K562 (cell line): ENCODE measurements at regions not wholly inside any gene's neighbourhood (a gene's known extent, or its start where the extent isn't known, plus 50 kb on each side); places are given as distances from the start of the nearest gene placed in this dataset.

Experiments
- ATAC-seq: fragments of 200-7000 bp; cut with Tn5 transposase; 3 replicates; pipeline ENCODE4 v1.9.1; 2020; ENCODE audit warnings: moderate library complexity
- BruUV-seq: library from RNA; stranded (reverse); fragments of 400-500 nt; replicated peaks from 2 replicates; lab custom pipeline; 2021; lab: Mats Ljungman, UMichigan
- CTCF ChIA-PET: fragments of 300-600 bp; formaldehyde crosslinking; extraction: SDS; loops from one replicate; lab custom pipeline; 2021; ENCODE audit warnings: low intra/inter-chr PET ratio; lab: Yijun Ruan, JAX
- POLR2A ChIA-PET: fragments of 300-600, 350-650 bp; sonication (Branson Sonifier 250); formaldehyde crosslinking; extraction: SDS; loops from one replicate; lab custom pipeline; 2021; ENCODE audit warnings: antibody characterized with exemption, inconsistent platforms; lab: Yijun Ruan, JAX
- DNase-seq, 4 experiments: peaks; one replicate each; pipeline versions ENCODE4 v3.0.0 to v3.0.0-alpha.2; 2011 to 2018; ENCODE audit warnings: low spot score in 3 of 4, mixed read lengths in 3 of 4; ENCODE audit errors: extremely low read depth in 1 of 4
- FAIRE-seq: peaks from 2 replicates; lab custom pipeline; 2011; peaks lifted over from hg19 to GRCh38; lab: Jason Lieb, UNC
- H2AFZ ChIP-seq: 2 replicates; pipeline ENCODE4 v1.6.0; 2011; ENCODE audit warnings: low read depth, low read length, control low read depth, inconsistent platforms
- H3K27ac ChIP-seq: fragments of 200-600 bp; 3 replicates; pipeline ENCODE4 v1.8.0; 2011; ENCODE audit warnings: low read depth, mild to moderate bottlenecking, control low read depth, inconsistent platforms, low read length, moderate library complexity, mixed read lengths; ENCODE audit errors: extremely low read depth
- H3K27me3 ChIP-seq, 2 experiments: fragments of 300-600 bp in 1 of 2; 2 replicates in 1 of 2; 3 replicates in 1 of 2; pipeline versions ENCODE4 v1.6.0 to v1.8.0; 2011; ENCODE audit warnings: inconsistent platforms in 2 of 2, low read length in 2 of 2, mild to moderate bottlenecking in 1 of 2, mixed read lengths in 1 of 2, moderate library complexity in 1 of 2; ENCODE audit not compliant: control insufficient read depth in 2 of 2, insufficient read depth in 2 of 2
- H3K36me3 ChIP-seq: fragments of 300-600 bp; 3 replicates; pipeline ENCODE4 v1.8.0; 2011; ENCODE audit warnings: mild to moderate bottlenecking, low read length, inconsistent platforms; ENCODE audit not compliant: control insufficient read depth, insufficient read depth
- H3K4me1 ChIP-seq, 2 experiments: fragments of 200-600 bp in 1 of 2; replicated peaks in 1 of 2; 2 replicates in 1 of 2; 3 replicates in 1 of 2; pipeline versions ENCODE4 v1.5.1 to v1.8.0; 2011; ENCODE audit warnings: inconsistent platforms in 2 of 2, low read length in 2 of 2, mild to moderate bottlenecking in 1 of 2, mixed read lengths in 1 of 2, moderate library complexity in 1 of 2; ENCODE audit not compliant: control insufficient read depth in 2 of 2, insufficient read depth in 2 of 2
- H3K4me2 ChIP-seq: 2 replicates; pipeline ENCODE4 v1.6.1; 2011; ENCODE audit warnings: low read length, control low read depth, inconsistent platforms, mixed read lengths; ENCODE audit not compliant: insufficient read depth
- H3K4me3 ChIP-seq: fragments of 200-600 bp; sonication (generic), shearing (Covaris generic); 2 replicates; pipeline ENCODE4 v1.5.1; 2016; ENCODE audit warnings: control low read depth, inconsistent platforms
- H3K79me2 ChIP-seq: fragments of 200-600 bp; 3 replicates; pipeline ENCODE4 v1.8.0; 2011; ENCODE audit warnings: low read length, inconsistent platforms; ENCODE audit not compliant: control insufficient read depth, insufficient read depth
- H3K9ac ChIP-seq, 2 experiments: 2 replicates each; pipeline versions ENCODE4 v1.6.0 to v1.6.1; 2011; ENCODE audit warnings: low read depth in 2 of 2, low read length in 2 of 2, control low read depth in 1 of 2, inconsistent platforms in 1 of 2, mild to moderate bottlenecking in 1 of 2, mixed read lengths in 1 of 2; ENCODE audit not compliant: insufficient read depth in 1 of 2
- H3K9me1 ChIP-seq: one replicate; pipeline ENCODE4 v1.6.0; 2011; ENCODE audit warnings: inconsistent platforms, mild to moderate bottlenecking, low read length, moderate library complexity; ENCODE audit not compliant: control insufficient read depth, insufficient read depth
- H3K9me3 ChIP-seq: replicated peaks from 2 replicates; pipeline ENCODE4 v1.5.1; 2011; ENCODE audit warnings: low read depth, low read length, inconsistent platforms; ENCODE audit not compliant: control insufficient read depth, insufficient read depth
- H4K20me1 ChIP-seq: replicated peaks from 2 replicates; pipeline ENCODE4 v1.6.1; 2011; ENCODE audit warnings: low read length, inconsistent platforms, mixed read lengths; ENCODE audit not compliant: control insufficient read depth, insufficient read depth
- CHAMP1 ChIP-seq: fragments of 450-650 bp; IDR thresholded peaks from 2 replicates; pipeline ENCODE4 v1.6.1; 2016; ENCODE audit warnings: mild to moderate bottlenecking
- HNRNPLL ChIP-seq: fragments of 200-400 bp; formaldehyde crosslinking; IDR thresholded peaks from 2 replicates; pipeline ENCODE4 v1.6.1; 2017; ENCODE audit warnings: low read length, low read depth, mild to moderate bottlenecking; ENCODE audit not compliant: poor library complexity, severe bottlenecking
- IRF9 ChIP-seq: fragments of 450-650 bp; IDR thresholded peaks from 2 replicates; pipeline ENCODE4 v1.6.1; 2016; ENCODE audit warnings: missing biosample characterization, missing genetic modification characterization
- MCM5 ChIP-seq: fragments of 450-650 bp; IDR thresholded peaks from 2 replicates; pipeline ENCODE4 v1.6.1; 2016; ENCODE audit warnings: low read depth
- PRDM10 ChIP-seq: fragments of 450-650 bp; IDR thresholded peaks from 2 replicates; pipeline ENCODE4 v1.6.1; 2018; ENCODE audit not compliant: partially characterized antibody
- SMARCA4 ChIP-seq: fragments of 450-650 bp; IDR thresholded peaks from 2 replicates; pipeline ENCODE4 v1.6.1; 2016
- ZNF764 ChIP-seq: fragments of 250-450 bp; sonication (Bioruptor Pico); IDR thresholded peaks from 2 replicates; pipeline ENCODE4 v1.4.0; 2020; ENCODE audit warnings: low read depth, mild to moderate bottlenecking, moderate library complexity
- WGBS: fragments of 100-300 bp; shearing (Covaris generic); methylation state at CpG from one replicate; pipeline ENCODE4 v1.1.6; 2016; ENCODE audit warnings: low coverage, mixed read lengths; ENCODE audit not compliant: insufficient coverage; ENCODE audit errors: missing lambda C conversion rate; 5-methylcytosine and 5-hydroxymethylcytosine counted together
- in situ Hi-C: fragments of 300-500 bp; cut with MboI; formaldehyde crosslinking; loops from 4 replicates; pipeline ENCODE4 v1.15.0; 2018; ENCODE audit warnings: inconsistent platforms, mixed read lengths
- intact Hi-C: fragments of 100-400 bp; cut with micrococcal nuclease; formaldehyde crosslinking; loops from 2 replicates; pipeline ENCODE4 v1.14.2; 2022

GRCh38 chr13:54383604-54384003 is 1355.0 kb downstream of the OLFM4 start:
- in situ Hi-C loops: no loop called here
- ChIA-PET CTCF (no interaction called here), POLR2A (no interaction called here)
- Histone ChIP-seq H3K27ac (no peak overlapping the region), H3K79me2 (no peaks in the 10 kb centered on the region), H3K9me3 (no peaks in the 10 kb centered on the region), H2AFZ (no peak overlapping the region), H3K9me1 (no peaks in the 10 kb centered on the region), H3K27me3 (no peaks in the 10 kb centered on the region), H3K9ac (no peak overlapping the region), H3K36me3 (no peaks in the 10 kb centered on the region), H3K4me2 (no peak overlapping the region), H4K20me1 (no peaks in the 10 kb centered on the region), H3K4me3 (no peak overlapping the region), H3K4me1 (no peaks in the 10 kb centered on the region)
- no peak for DNase-seq
- BruUV-seq: no TSS peak
- no peak for FAIRE-seq
- ATAC-seq: no peak
- TF ChIP-seq IRF9 (tag): no peak
- no peak for TF ChIP-seq HNRNPLL
- TF ChIP-seq CHAMP1: no peak
- TF ChIP-seq SMARCA4: no peak
- no peak for TF ChIP-seq ZNF764
- TF ChIP-seq MCM5: no peak
- TF ChIP-seq PRDM10: no peak
- intact Hi-C loops: no loop called here
- 0% methylated on average over 2 of the region's 2 CpGs for WGBS
